ENCODE measurements at regions not wholly inside any gene's neighbourhood (a gene's known extent, or its start where the extent isn't known, plus 50 kb on each side); places are given as distances from the start of the nearest gene placed in this dataset.

GRCh38 chr5:66348387-66349125 is 204.5 kb downstream of the SREK1 start:
- Histone ChIP-seq H3K4me2 (ENCODE audit: insufficient read depth, insufficient read length, low read length) (no peak overlapping the region), H3K4me1 (ENCODE audit: insufficient read depth, low read length) (no peaks in the 10 kb centered on the region), H3K4ac (ENCODE audit: low read depth, low read length) (no peak overlapping the region), H3K23me2 (ENCODE audit: insufficient read length, low read depth, low read length, poor library complexity, severe bottlenecking) (no peaks in the 10 kb centered on the region), H3K14ac (ENCODE audit: insufficient read depth, low read length) (no peak overlapping the region), H2BK12ac (ENCODE audit: insufficient read length, low read depth, low read length) (no peak overlapping the region), H4K20me1 (ENCODE audit: control insufficient read depth, insufficient read depth, insufficient read length) (no peaks in the 10 kb centered on the region), H2AK5ac (ENCODE audit: insufficient read length, low read length) (no peak overlapping the region), H4K8ac (replicated peaks; ENCODE audit: insufficient read length, low read depth, low read length) (no peak overlapping the region), H3K9me3 (ENCODE audit: control insufficient read depth, low read depth, low read length) (no peaks in the 10 kb centered on the region), H3K27ac (ENCODE audit: insufficient read length, low read depth, low read length) (no peak overlapping the region), H2BK15ac (ENCODE audit: low read depth, low read length) (no peak overlapping the region), H3K27me3 (ENCODE audit: insufficient read depth, low read length) (no peaks in the 10 kb centered on the region), H3K79me1 (ENCODE audit: insufficient read depth, low read depth, low read length, poor library complexity, severe bottlenecking) (no peaks in the 10 kb centered on the region), H3K56ac (ENCODE audit: insufficient read length, low read depth, low read length) (no peak overlapping the region), H3T11ph (ENCODE audit: low read length) (no peak overlapping the region), H2AFZ (ENCODE audit: low read length) (no peak overlapping the region), H4K5ac (ENCODE audit: insufficient read length, low read depth, low read length) (no peak overlapping the region), H2BK20ac (ENCODE audit: low read depth, low read length, poor library complexity, severe bottlenecking) (no peak overlapping the region), H4K91ac (ENCODE audit: insufficient read length, low read depth, low read length) (no peak overlapping the region), H3K23ac (ENCODE audit: insufficient read length, low read depth, low read length) (no peak overlapping the region), H2BK5ac (ENCODE audit: insufficient read length, low read length) (no peak overlapping the region), H3K79me2 (ENCODE audit: insufficient read depth, low read length) (no peaks in the 10 kb centered on the region), H3K9ac (ENCODE audit: extremely low read depth, insufficient read length, low read length) (no peak overlapping the region), H2BK120ac (ENCODE audit: low read depth, low read length, poor library complexity, severe bottlenecking) (no peak overlapping the region), H3K18ac (ENCODE audit: insufficient read length, low read depth, low read length) (no peak overlapping the region)
- H3K4me1 Mint-ChIP-seq, result peaks cover 0 to 4% of the 10 kb centered on the region in 2 experiments; a peak in 1 of 4 replicates
- TF ChIP-seq, protein P1, sequence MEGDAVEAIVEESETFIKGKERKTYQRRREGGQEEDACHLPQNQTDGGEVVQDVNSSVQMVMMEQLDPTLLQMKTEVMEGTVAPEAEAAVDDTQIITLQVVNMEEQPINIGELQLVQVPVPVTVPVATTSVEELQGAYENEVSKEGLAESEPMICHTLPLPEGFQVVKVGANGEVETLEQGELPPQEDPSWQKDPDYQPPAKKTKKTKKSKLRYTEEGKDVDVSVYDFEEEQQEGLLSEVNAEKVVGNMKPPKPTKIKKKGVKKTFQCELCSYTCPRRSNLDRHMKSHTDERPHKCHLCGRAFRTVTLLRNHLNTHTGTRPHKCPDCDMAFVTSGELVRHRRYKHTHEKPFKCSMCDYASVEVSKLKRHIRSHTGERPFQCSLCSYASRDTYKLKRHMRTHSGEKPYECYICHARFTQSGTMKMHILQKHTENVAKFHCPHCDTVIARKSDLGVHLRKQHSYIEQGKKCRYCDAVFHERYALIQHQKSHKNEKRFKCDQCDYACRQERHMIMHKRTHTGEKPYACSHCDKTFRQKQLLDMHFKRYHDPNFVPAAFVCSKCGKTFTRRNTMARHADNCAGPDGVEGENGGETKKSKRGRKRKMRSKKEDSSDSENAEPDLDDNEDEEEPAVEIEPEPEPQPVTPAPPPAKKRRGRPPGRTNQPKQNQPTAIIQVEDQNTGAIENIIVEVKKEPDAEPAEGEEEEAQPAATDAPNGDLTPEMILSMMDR (conservative IDR thresholded peaks at IDR 0.05), result no peak
- H3K36me3 Mint-ChIP-seq (ENCODE audit: insufficient read depth in 1 of 3, low read depth in 3 of 3), result no peaks in the 10 kb centered on the region
- H3K9me3 Mint-ChIP-seq, result no peaks in the 10 kb centered on the region
- no peaks in the 10 kb centered on the region; the same call in 1 of the 2 replicates for H3K27me3 Mint-ChIP-seq (ENCODE audit: low read depth)
- no CpG with 5 or more reads among the region's 4 CpGs for WGBS (ENCODE audit: extremely low coverage, insufficient read length, low lambda C conversion rate)
- no peak for DNase-seq
- no peak overlapping the region for H3K4me3 Mint-ChIP-seq
- H3K27ac Mint-ChIP-seq, result peak overlapping the region in 1 of 3 experiments; percentile 2; a peak in 2 of 7 replicates

All from H9 (cell line).